CD8-positive, alpha-beta memory T cell (primary cell): ENCODE measurements at regions not wholly inside any gene's neighbourhood (a gene's known extent, or its start where the extent isn't known, plus 50 kb on each side); places are given as distances from the start of the nearest gene placed in this dataset.

Experiments
- CTCF ChIA-PET: fragments of 350-600 bp; sonication (Branson Sonifier 250); formaldehyde crosslinking; loops from one replicate; lab custom pipeline; 2021; ENCODE audit warnings: antibody characterized with exemption; lab: Charles Lee
- POLR2A ChIA-PET: fragments of 350-600 bp; sonication (Branson Sonifier 250); formaldehyde crosslinking; loops from one replicate; lab custom pipeline; 2021; ENCODE audit warnings: antibody characterized with exemption; lab: Charles Lee
- DNase-seq, 5 donors: peaks; one replicate each; pipeline versions ENCODE4 v3.0.0 to v3.0.0-alpha.2; 2020 to 2022; ENCODE audit warnings: mixed read lengths in 1 of 5
- H3K27ac ChIP-seq: one replicate; pipeline ENCODE4 v1.7.0; 2013; ENCODE audit warnings: low read depth, mild to moderate bottlenecking, low read length, moderate library complexity
- H3K27me3 ChIP-seq: 2 replicates; pipeline ENCODE4 v1.7.0; 2013; ENCODE audit warnings: low read length, mild to moderate bottlenecking; ENCODE audit not compliant: insufficient read depth, poor library complexity, severe bottlenecking
- H3K36me3 ChIP-seq: 2 replicates; pipeline ENCODE4 v1.7.0; 2013; ENCODE audit warnings: mild to moderate bottlenecking, low read length, moderate library complexity; ENCODE audit not compliant: insufficient read depth
- H3K4me1 ChIP-seq: 2 replicates; pipeline ENCODE4 v1.7.0; 2013; ENCODE audit warnings: mild to moderate bottlenecking, low read length, moderate library complexity; ENCODE audit not compliant: insufficient read depth
- H3K4me3 ChIP-seq: 2 replicates; pipeline ENCODE4 v1.7.0; 2013; ENCODE audit warnings: mild to moderate bottlenecking, low read length
- H3K9me3 ChIP-seq: 2 replicates; pipeline ENCODE4 v1.7.0; 2013; ENCODE audit warnings: mild to moderate bottlenecking, low read length
- H3K27ac Mint-ChIP-seq, 8 donors: one replicate each; pipeline ENCODE4 v1.8.0; 2020 to 2021; ENCODE audit warnings: mixed read lengths in 8 of 8, mild to moderate bottlenecking in 6 of 8, inconsistent platforms in 3 of 8, moderate library complexity in 3 of 8
- H3K27me3 Mint-ChIP-seq, 2 donors: one replicate each; pipeline ENCODE4 v1.8.0; 2020 to 2021; ENCODE audit warnings: mixed read lengths in 2 of 2, mild to moderate bottlenecking in 1 of 2, moderate library complexity in 1 of 2
- H3K36me3 Mint-ChIP-seq, 3 donors: one replicate each; pipeline ENCODE4 v1.8.0; 2020 to 2021; ENCODE audit warnings: mixed read lengths in 3 of 3, inconsistent platforms in 1 of 3, mild to moderate bottlenecking in 1 of 3
- H3K4me1 Mint-ChIP-seq, 3 donors: one replicate each; pipeline ENCODE4 v1.8.0; 2020 to 2021; ENCODE audit warnings: mixed read lengths in 3 of 3, inconsistent platforms in 1 of 3, mild to moderate bottlenecking in 1 of 3
- H3K4me3 Mint-ChIP-seq, 7 donors: one replicate each; pipeline ENCODE4 v1.8.0; 2020 to 2021; ENCODE audit warnings: mixed read lengths in 7 of 7, mild to moderate bottlenecking in 6 of 7, moderate library complexity in 4 of 7, inconsistent platforms in 2 of 7
- H3K9me3 Mint-ChIP-seq, 5 donors: one replicate each; pipeline ENCODE4 v1.8.0; 2020 to 2022; ENCODE audit warnings: mixed read lengths in 5 of 5, mild to moderate bottlenecking in 3 of 5, moderate library complexity in 2 of 5, inconsistent platforms in 1 of 5

DNA sequence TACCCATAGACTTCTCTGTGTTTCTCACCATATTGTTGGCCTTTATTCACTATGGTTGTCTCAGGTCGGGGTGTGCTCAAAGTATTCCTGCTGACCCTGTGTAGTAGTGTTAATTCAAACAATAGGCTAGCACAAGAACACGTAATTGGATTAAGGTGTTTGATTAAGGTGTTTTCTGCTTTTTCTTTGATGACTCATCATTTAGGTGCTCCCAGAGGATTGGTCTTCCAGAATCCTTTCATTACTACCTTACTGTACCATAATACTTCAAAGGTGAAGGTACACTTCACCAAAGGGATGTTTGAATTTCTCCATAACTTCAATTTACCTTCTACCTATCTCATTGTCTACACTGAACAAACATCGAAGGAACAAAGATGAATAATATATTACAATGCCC, 121.7 kb upstream of the CCDC160 start:
- Histone ChIP-seq H3K27ac (no peak overlapping the region), H3K4me1 (no peaks in the 10 kb centered on the region), H3K27me3 (no peaks in the 10 kb centered on the region), H3K4me3 (no peak overlapping the region), H3K9me3 (no peaks in the 10 kb centered on the region), H3K36me3 (no peaks in the 10 kb centered on the region)
- Mint-ChIP-seq H3K4me1 (no peaks in the 10 kb centered on the region), H3K4me3 (no peak overlapping the region), H3K27me3 (peaks cover 10 to 20% of the 10 kb centered on the region in 2 donors), H3K36me3 (no peaks in the 10 kb centered on the region), H3K27ac (no peak overlapping the region), H3K9me3 (no peaks in the 10 kb centered on the region)
- no peak for DNase-seq
- POLR2A ChIA-PET = no interaction called here
- CTCF ChIA-PET = no interaction called here

- Histone ChIP-seq H3K4me1 (no peaks in the 10 kb centered on the region), H3K27ac (no peak overlapping the region), H3K27me3 (no peaks in the 10 kb centered on the region), H3K36me3 (no peaks in the 10 kb centered on the region), H3K9me3 (no peaks in the 10 kb centered on the region), H3K4me3 (no peak overlapping the region)
- H3K4me3 Mint-ChIP-seq = no peak overlapping the region
- H3K27me3 Mint-ChIP-seq = peaks cover 4 to 14% of the 10 kb centered on the region in 2 donors
- no peaks in the 10 kb centered on the region for H3K4me1 Mint-ChIP-seq
- H3K36me3 Mint-ChIP-seq = no peaks in the 10 kb centered on the region
- POLR2A ChIA-PET = no interaction called here
- H3K27ac Mint-ChIP-seq = no peak overlapping the region
- CTCF ChIA-PET = no interaction called here
- H3K9me3 Mint-ChIP-seq = no peaks in the 10 kb centered on the region
- no peak for DNase-seq
These were observed 99.6 kb upstream of the CCDC160 start for GRCh38 chrX:134137341-134137740.

DNA sequence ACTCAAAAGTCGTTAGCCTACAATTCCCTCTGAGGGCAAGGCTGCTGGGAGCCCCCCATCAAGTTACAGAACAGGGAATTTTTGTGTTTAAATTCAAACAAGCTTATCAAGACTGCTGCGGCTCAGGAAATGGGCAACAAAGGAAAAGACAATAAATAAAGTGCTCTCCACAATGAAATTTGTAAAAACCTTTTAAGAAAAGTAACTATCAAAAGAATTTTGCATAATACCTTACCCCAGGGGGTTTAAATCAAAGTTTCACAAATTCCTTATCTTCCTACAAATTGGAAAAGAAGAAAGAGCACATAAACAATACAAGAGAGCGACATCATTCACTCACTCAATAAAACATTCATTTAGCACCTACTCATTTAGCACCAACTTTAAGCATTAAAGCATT, 97.9 kb upstream of the CCDC160 start:
- H3K27ac ChIP-seq = no peak overlapping the region
- Mint-ChIP-seq H3K27ac (no peak overlapping the region), H3K36me3 (no peaks in the 10 kb centered on the region), H3K4me1 (peaks cover 0 to under 1% (median 0%) of the 10 kb centered on the region in 3 donors), H3K4me3 (no peak overlapping the region), H3K27me3 (peaks cover 4 to 14% of the 10 kb centered on the region in 2 donors), H3K9me3 (no peaks in the 10 kb centered on the region)
- no peaks in the 10 kb centered on the region for H3K36me3 ChIP-seq
- H3K4me1 ChIP-seq = no peaks in the 10 kb centered on the region
- no peak for DNase-seq
- ChIA-PET POLR2A (no interaction called here), CTCF (no interaction called here)
- H3K4me3 ChIP-seq = no peak overlapping the region
- no peaks in the 10 kb centered on the region for H3K9me3 ChIP-seq
- H3K27me3 ChIP-seq = no peaks in the 10 kb centered on the region

DNA sequence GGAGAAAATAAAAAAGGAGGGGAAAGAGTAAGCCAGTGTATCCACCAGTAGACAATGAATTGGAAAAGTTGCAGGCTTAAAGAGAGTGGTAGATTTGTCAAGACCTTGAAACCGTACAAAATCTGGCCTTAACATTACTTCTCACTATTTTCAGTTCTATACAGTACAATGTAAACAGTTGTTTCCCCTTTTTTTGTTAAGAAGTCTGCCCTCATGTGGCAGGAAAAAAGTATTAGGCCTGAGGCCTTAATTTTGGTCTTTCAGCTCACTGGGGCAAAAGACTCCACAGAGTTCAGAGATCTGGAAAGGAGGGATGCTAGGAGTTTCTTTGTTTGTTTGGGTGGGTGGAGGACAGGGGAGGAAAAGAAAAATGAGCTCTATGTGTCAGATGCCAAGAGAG, 92.8 kb upstream of the CCDC160 start:
- ChIA-PET CTCF (no interaction called here), POLR2A (no interaction called here)
- no peaks in the 10 kb centered on the region for H3K9me3 Mint-ChIP-seq
- no peaks in the 10 kb centered on the region for H3K36me3 Mint-ChIP-seq
- peaks cover 0 to 3% (median 0%) of the 10 kb centered on the region in 3 donors for H3K4me1 Mint-ChIP-seq
- H3K4me3 Mint-ChIP-seq = no peak overlapping the region
- peaks cover 0 to 3% of the 10 kb centered on the region in 2 donors for H3K27me3 Mint-ChIP-seq
- DNase-seq = no peak
- H3K27ac Mint-ChIP-seq = peak overlapping the region in 2 of 8 donors; percentile 25
- Histone ChIP-seq H3K4me3 (no peak overlapping the region), H3K9me3 (no peaks in the 10 kb centered on the region), H3K27ac (no peak overlapping the region), H3K36me3 (no peaks in the 10 kb centered on the region), H3K27me3 (no peaks in the 10 kb centered on the region), H3K4me1 (no peaks in the 10 kb centered on the region)

DNA sequence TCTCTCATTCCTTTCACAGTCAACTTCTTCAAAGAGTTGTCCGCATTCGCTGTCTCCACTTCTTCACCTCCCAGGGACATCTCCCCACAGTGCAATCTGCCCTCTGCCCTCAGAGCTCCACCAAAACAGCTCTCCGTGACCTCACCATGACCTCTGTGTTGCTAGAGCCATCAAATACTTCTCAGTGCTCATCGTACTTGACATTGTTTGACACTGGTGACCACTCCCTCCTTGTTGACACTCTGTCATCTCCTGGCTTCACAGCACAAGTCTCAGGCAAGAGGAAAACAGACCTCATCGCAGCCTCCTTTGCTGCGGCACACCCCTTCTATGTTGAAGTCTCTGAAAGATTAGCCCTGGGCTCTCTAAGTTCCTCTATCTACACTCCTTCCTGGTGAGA, 90.5 kb upstream of the CCDC160 start:
- H3K36me3 ChIP-seq = no peaks in the 10 kb centered on the region
- H3K4me1 ChIP-seq = no peaks in the 10 kb centered on the region
- H3K27ac ChIP-seq = no peak overlapping the region
- ChIA-PET POLR2A (no interaction called here), CTCF (no interaction called here)
- Mint-ChIP-seq H3K27ac (no peak overlapping the region), H3K4me1 (peaks cover 0 to 3% (median 0%) of the 10 kb centered on the region in 3 donors), H3K27me3 (no peaks in the 10 kb centered on the region), H3K9me3 (no peaks in the 10 kb centered on the region), H3K4me3 (no peak overlapping the region), H3K36me3 (no peaks in the 10 kb centered on the region)
- H3K9me3 ChIP-seq = no peaks in the 10 kb centered on the region
- no peak for DNase-seq
- no peak overlapping the region for H3K4me3 ChIP-seq
- no peaks in the 10 kb centered on the region for H3K27me3 ChIP-seq

- Mint-ChIP-seq H3K4me3 (no peak overlapping the region), H3K4me1 (peaks cover 0 to 3% (median 0%) of the 10 kb centered on the region in 3 donors), H3K27me3 (peaks cover 0 to 2% of the 10 kb centered on the region in 2 donors), H3K27ac (no peak overlapping the region), H3K36me3 (no peaks in the 10 kb centered on the region), H3K9me3 (no peaks in the 10 kb centered on the region)
- no peaks in the 10 kb centered on the region for H3K4me1 ChIP-seq
- H3K27me3 ChIP-seq = no peaks in the 10 kb centered on the region
- no peak overlapping the region for H3K27ac ChIP-seq
- H3K9me3 ChIP-seq = no peaks in the 10 kb centered on the region
- ChIA-PET POLR2A (no interaction called here), CTCF (no interaction called here)
- no peak overlapping the region for H3K4me3 ChIP-seq
- DNase-seq = no peak
- H3K36me3 ChIP-seq = no peaks in the 10 kb centered on the region
These were observed 88.8 kb upstream of the CCDC160 start for GRCh38 chrX:134148172-134148692.

DNA sequence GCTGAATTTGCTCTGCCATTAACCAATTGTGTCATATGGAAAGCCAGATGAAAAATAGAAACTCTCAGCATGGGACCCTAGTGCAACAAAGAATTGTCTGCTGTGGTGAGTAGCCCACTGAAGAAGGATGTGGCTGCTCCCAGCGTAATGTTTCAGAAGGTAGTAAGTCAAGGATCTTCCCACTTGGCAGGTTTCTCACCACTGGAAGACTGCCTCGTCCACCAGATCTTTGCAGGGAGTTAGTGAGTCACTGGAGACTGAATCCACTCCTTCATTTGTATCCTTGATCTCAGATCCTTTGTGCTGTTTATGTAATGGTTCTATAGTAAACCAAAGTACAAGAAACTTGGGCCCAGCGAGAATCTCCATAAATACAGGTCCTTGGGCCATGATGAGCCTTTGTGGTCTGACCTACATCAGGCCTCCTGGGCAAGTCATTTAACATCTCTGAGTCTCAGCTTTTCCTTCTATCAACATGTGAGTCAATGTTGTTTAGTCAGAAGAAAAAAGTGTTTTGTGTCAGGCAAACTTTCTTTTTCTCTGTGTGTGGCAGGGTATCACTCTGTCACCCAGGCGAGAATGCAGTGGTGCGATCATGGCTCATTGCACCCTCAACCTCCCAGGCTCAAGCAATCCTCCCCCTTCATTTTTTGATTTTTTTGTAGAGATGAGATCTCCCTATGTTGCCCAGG, 78.0 kb upstream of the CCDC160 start:
- Mint-ChIP-seq H3K9me3 (no peaks in the 10 kb centered on the region), H3K4me1 (no peaks in the 10 kb centered on the region), H3K36me3 (no peaks in the 10 kb centered on the region), H3K27ac (peak overlapping the region in 1 of 8 donors; percentile 74), H3K4me3 (no peak overlapping the region), H3K27me3 (peaks cover 1 to 3% of the 10 kb centered on the region in 2 donors)
- DNase-seq = no peak
- H3K27ac ChIP-seq = no peak overlapping the region
- no peaks in the 10 kb centered on the region for H3K27me3 ChIP-seq
- H3K4me3 ChIP-seq = no peak overlapping the region
- no peaks in the 10 kb centered on the region for H3K9me3 ChIP-seq
- CTCF ChIA-PET = no interaction called here
- H3K36me3 ChIP-seq = no peaks in the 10 kb centered on the region
- POLR2A ChIA-PET = no interaction called here
- H3K4me1 ChIP-seq = no peaks in the 10 kb centered on the region

DNA sequence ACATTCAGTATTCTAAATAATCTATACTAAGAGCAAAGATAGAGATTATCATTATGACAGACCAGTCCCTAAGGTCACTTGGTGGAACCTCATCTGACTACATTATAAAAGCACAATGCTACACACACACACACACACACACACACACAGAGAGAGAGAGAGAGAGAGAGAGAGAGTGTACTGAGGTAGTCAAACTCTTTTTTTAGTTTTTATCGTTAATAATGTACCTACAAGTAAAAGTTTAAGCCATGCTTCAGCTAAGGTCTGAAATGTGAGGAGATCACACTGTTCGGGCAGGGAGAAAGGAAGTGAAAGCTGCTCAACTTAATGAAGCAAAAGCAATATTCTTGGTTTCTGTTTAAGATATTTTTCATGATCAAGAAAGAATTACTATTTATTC, 75.8 kb upstream of the CCDC160 start:
- H3K27me3 ChIP-seq = no peaks in the 10 kb centered on the region
- CTCF ChIA-PET = no interaction called here

More for the DNA sequence above, 75.8 kb upstream of the CCDC160 start:
- POLR2A ChIA-PET = no interaction called here
- no peaks in the 10 kb centered on the region for H3K36me3 ChIP-seq
- no peak for DNase-seq
- no peak overlapping the region for H3K4me3 Mint-ChIP-seq
- no peaks in the 10 kb centered on the region for H3K9me3 ChIP-seq
- no peaks in the 10 kb centered on the region for H3K4me1 ChIP-seq
- H3K36me3 Mint-ChIP-seq = no peaks in the 10 kb centered on the region
- no peaks in the 10 kb centered on the region for H3K4me1 Mint-ChIP-seq
- H3K27ac Mint-ChIP-seq = no peak overlapping the region
- no peak overlapping the region for H3K27ac ChIP-seq
- H3K27me3 Mint-ChIP-seq = peaks cover 3 to 4% of the 10 kb centered on the region in 2 donors
- H3K4me3 ChIP-seq = no peak overlapping the region
- no peaks in the 10 kb centered on the region for H3K9me3 Mint-ChIP-seq
